ENCODE measurements at regions not wholly inside any gene's neighbourhood (a gene's known extent, or its start where the extent isn't known, plus 50 kb on each side); places are given as distances from the start of the nearest gene placed in this dataset.
A peak's percentile ranks its signal among the peaks of the same experiment; 100 is the strongest.
"Not testable (repeated sequence)": the region's sequence is repeated elsewhere in the genome, so short reads cannot be mapped to it uniquely, and the experiment has no call there.

DNA sequence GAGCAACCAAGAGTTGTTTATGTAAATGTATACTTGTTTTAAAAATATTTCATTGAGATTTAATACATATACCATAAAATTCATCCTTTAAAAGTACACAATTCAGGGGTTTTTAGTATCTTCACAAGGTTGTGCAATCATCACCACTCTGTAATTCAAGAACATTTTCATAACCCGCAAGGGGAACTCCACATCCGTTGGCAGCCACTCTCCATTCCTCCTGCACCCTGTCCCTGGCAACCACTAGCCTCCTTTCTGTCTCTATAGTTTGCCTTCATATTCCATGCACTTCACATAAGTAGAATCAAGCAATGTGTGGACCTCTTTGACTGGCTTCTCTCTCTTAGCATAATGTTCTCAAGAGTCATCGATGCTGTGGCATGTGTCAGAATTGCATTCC is 104.2 kb upstream of the PDE10A start:
- Histone ChIP-seq H3K4me1 (no peaks in the 10 kb centered on the region), H3K9me3 (replicated peaks) (no peaks in the 10 kb centered on the region), H3K4me3 (no peak overlapping the region), H3K27me3 (0 out of 2 replicates have a peak, but pooled peaks cover 3% of the 10 kb centered on the region), H3K36me3 (no peaks in the 10 kb centered on the region), H3K27ac (no peak overlapping the region)
- no peak for DNase-seq

DNA sequence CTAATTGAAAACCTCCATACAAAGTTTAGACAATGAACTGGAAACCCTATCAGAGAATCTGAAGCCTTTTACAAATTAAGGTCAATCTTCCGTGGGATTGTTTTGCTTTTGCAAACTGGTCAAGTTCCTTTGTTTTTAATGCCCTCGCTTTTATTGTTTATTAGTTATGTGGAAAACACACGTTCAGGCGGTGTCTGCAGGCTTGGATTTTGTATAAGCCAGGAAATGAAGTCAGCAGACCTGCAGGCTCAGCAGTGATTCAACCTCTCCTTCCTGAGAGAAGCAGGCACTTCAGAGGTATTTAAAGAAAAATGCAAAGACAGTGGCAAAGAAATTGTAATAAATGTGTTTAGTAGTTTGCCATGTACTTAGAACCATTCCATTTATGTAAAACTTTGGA is 103.4 kb upstream of the PDE10A start:
- Histone ChIP-seq H3K9me3 (replicated peaks) (no peaks in the 10 kb centered on the region; the same call in 1 of the 2 replicates), H3K27me3 (0 out of 2 replicates have a peak, but pooled peaks cover 3% of the 10 kb centered on the region), H3K4me1 (no peaks in the 10 kb centered on the region), H3K36me3 (no peaks in the 10 kb centered on the region), H3K27ac (no peak overlapping the region), H3K4me3 (no peak overlapping the region)
- DNase-seq, result no peak

DNA sequence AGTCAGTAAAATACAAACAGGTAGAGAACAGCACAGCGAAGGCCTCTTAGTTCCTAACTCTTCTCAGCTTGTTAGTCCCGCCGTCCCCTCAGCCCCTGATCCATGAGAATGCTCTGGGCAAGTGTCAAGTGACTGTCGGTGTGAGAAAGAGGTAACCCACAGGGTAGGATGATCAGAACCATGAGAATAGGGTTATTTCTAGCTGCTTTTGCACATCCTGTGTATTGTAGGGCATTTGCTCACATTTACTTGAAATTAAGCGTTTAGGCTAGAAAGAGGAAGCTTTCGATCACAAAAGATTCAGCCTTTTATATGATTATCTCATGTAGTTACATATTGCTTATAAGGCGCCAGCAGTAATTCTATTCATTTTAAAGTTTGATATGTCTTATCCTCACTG is 103.0 kb upstream of the PDE10A start:
- Histone ChIP-seq H3K4me3 (no peak overlapping the region), H3K4me1 (no peaks in the 10 kb centered on the region), H3K27me3 (0 out of 2 replicates have a peak, but pooled peaks cover 3% of the 10 kb centered on the region), H3K9me3 (replicated peaks) (no peaks in the 10 kb centered on the region; the same call in 1 of the 2 replicates), H3K27ac (no peak overlapping the region), H3K36me3 (no peaks in the 10 kb centered on the region)
- no peak for DNase-seq

DNA sequence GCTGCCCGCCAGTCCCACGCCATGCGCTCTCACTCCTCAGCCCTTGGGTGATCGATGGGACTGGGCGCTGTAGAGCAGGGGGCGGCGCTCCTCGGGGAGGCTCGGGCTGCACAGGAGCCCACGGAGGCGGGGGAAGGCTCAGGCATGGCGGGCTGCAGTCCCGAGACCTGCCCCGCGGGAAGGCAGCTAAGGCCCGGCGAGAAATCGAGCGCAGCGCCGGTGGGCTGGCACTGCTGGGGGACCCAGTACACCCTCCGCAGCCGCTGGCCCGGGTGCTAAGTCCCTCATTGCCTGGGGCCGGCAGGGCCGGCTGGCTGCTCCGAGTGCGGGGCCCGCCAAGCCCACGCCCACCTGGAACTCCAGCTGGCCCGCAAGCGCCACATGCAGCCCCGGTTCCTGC is 102.2 kb upstream of the PDE10A start:
- not testable (repeated sequence) for DNase-seq; H3K4me3 ChIP-seq; H3K4me1 ChIP-seq; H3K9me3 ChIP-seq (replicated peaks); H3K36me3 ChIP-seq; H3K27ac ChIP-seq; H3K27me3 ChIP-seq

DNA sequence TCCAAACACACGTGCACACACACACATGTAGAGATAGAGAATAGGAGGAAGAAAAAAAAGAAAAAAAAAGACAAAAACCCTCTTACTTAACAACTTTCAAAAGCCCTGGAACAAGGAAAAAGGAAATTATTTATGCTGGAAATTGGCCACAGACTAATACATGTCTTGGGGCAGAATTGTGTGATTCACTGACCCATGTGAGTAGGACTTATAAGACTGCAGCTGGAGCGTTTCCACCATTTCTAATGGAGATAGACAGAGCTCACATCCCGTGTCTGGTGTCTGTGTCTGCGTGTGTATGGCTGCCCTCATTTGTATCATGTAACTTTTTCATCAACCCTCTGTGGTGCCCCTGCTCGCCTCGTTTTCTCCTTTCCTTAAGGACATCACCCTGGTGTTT is 99.8 kb upstream of the PDE10A start:
- H3K4me3 ChIP-seq, result no peak overlapping the region
- no peaks in the 10 kb centered on the region for H3K36me3 ChIP-seq
- no peaks in the 10 kb centered on the region; the same call in 1 of the 2 replicates for H3K9me3 ChIP-seq (replicated peaks)
- H3K27me3 ChIP-seq, result peaks cover 14% of the 10 kb centered on the region; the same call in 1 of the 2 replicates
- DNase-seq, result no peak
- no peaks in the 10 kb centered on the region for H3K4me1 ChIP-seq
- no peak overlapping the region for H3K27ac ChIP-seq

DNA sequence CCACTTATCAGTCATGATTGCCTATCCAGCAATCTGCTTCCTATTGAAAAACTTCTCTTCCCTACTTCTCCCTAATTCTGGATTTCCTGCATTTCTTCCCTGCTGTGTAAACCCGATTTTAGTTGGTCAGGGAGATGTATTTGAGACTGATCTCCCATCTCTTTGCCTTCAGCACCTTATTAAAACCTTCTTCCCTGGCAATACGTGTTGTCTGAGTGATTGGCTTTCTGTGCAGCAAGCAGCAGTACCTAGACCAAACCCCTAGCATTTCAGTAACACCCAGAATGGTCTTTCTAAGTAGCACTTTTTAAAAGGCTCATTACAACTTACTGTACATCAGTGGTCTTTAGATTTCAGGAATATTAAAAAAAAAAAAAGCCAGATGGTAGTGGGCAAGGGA is 99.1 kb upstream of the PDE10A start:
- Histone ChIP-seq H3K27ac (no peak overlapping the region), H3K4me3 (no peak overlapping the region)
- DNase-seq, result no peak

DNA sequence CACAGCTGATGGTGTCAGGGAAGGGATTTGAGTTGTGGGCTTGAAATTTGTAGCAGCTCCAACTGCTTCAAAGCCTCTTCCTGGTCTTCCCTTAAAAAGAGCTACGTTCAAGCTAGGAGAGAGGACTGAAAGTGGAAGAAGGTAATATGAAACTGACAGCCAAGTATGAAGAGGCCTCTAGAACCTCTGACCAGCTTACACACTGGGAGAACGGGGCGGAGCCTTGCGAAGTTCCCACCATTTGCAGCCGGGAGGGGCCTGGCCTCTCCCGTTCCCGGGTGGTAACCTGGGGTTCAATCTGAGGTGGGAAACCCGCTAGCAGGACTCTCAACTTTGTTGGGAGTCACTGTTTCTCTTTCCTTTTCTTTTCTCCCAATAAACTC is 97.8 kb upstream of the PDE10A start:
- Histone ChIP-seq H3K4me1 (no peaks in the 10 kb centered on the region), H3K4me3 (no peak overlapping the region), H3K36me3 (no peaks in the 10 kb centered on the region), H3K9me3 (replicated peaks) (no peaks in the 10 kb centered on the region; the same call in 1 of the 2 replicates), H3K27me3 (peaks cover 14% of the 10 kb centered on the region; the same call in 1 of the 2 replicates), H3K27ac (no peak overlapping the region)
- DNase-seq, result no peak

More for the DNA sequence above, 99.1 kb upstream of the PDE10A start:
- H3K27me3 ChIP-seq, result peaks cover 14% of the 10 kb centered on the region; the same call in 1 of the 2 replicates
- H3K9me3 ChIP-seq (replicated peaks), result no peaks in the 10 kb centered on the region; the same call in 1 of the 2 replicates
- H3K4me1 ChIP-seq, result no peaks in the 10 kb centered on the region
- no peaks in the 10 kb centered on the region for H3K36me3 ChIP-seq

DNA sequence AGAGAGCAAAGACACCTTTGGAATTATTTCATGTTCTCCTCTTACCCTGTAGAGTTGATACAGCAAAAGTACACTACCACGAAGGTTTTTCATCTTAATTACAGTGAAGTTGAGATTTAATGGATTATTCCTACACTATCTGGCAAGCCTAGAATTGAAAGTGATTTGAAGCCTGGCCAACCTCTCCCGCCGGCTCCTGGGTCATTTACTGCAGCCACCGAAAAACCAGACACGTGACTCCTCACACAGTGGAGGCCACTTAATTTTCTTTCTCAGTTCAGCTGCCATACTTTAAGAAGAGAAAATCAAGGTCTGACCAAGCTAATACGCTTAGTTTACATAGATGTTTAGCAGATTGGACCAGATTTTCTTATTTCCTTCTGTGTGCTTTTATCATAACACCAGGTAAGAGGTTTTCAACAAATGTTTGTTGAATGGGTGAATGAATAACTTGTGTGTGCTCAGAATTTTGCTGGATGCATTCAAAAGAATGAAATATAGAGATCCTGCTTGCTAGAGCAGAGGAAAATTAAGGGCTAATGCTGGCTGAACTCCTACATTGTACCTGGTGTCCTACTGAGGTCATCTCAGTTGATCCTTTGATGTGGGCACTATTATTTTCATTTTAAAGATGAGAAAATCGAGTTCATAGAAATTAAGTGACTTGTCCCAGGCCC is 97.2 kb upstream of the PDE10A start:
- H3K36me3 ChIP-seq, result no peaks in the 10 kb centered on the region
- peaks cover 17% of the 10 kb centered on the region; the same call in 1 of the 2 replicates for H3K27me3 ChIP-seq
- no peaks in the 10 kb centered on the region for H3K4me1 ChIP-seq
- DNase-seq, result no peak
- H3K9me3 ChIP-seq (replicated peaks), result no peaks in the 10 kb centered on the region; the same call in 1 of the 2 replicates
- H3K4me3 ChIP-seq, result no peak overlapping the region
- no peak overlapping the region for H3K27ac ChIP-seq

DNA sequence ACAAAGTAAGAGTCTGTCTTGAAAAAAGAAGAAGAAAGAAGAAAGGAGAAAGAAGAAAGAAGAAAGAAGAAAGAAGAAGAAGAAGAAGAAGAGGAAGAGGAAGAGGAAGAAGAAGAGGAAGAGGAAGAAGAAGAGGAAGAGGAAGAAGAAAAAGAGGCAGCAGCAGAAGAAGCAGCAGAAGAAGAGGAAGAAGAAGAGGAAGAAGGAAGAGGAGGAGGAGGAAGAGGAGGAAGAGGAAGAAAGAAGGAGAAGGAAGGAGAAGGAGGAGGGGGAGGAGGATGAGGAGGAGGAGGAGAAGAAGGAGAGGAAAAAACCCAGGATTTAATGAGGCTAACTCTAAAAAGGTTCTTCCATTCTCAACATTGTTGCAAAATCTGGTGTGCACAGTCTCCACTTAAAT is 95.4 kb upstream of the PDE10A start:
- no peaks in the 10 kb centered on the region; the same call in 1 of the 2 replicates for H3K9me3 ChIP-seq (replicated peaks)
- H3K4me1 ChIP-seq, result no peaks in the 10 kb centered on the region
- H3K36me3 ChIP-seq, result no peaks in the 10 kb centered on the region
- H3K27me3 ChIP-seq, result peaks cover 22% of the 10 kb centered on the region; the same call in 1 of the 2 replicates
- no peak overlapping the region for H3K27ac ChIP-seq
- no peak for DNase-seq
- no peak overlapping the region for H3K4me3 ChIP-seq

DNA sequence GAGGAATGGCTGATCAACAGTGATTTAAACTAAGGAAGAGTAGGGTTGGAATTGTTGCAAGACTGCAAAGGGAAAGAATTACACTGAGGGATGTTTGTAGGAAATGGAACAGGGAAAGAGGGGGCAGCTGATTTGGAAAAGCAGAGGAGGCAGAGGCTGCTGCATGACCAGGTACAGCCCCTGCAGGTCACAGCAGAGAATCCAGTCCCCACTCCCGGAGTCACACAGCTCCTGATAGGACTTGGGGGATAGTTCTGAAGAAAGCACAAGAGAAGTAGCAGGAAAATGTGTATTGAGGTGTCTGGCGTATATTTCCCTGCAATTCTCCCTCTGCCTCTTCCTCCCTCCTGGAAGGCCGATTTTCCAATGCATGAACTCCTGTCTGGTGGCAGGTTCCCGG is 92.5 kb upstream of the PDE10A start:
- no peak overlapping the region for H3K27ac ChIP-seq
- no peaks in the 10 kb centered on the region for H3K9me3 ChIP-seq (replicated peaks)
- peak; percentile 15 to 27 for DNase-seq
- no peak overlapping the region for H3K4me3 ChIP-seq
- H3K36me3 ChIP-seq, result no peaks in the 10 kb centered on the region
- H3K27me3 ChIP-seq, result peaks cover 22% of the 10 kb centered on the region; the same call in 1 of the 2 replicates
- H3K4me1 ChIP-seq, result no peaks in the 10 kb centered on the region

DNA sequence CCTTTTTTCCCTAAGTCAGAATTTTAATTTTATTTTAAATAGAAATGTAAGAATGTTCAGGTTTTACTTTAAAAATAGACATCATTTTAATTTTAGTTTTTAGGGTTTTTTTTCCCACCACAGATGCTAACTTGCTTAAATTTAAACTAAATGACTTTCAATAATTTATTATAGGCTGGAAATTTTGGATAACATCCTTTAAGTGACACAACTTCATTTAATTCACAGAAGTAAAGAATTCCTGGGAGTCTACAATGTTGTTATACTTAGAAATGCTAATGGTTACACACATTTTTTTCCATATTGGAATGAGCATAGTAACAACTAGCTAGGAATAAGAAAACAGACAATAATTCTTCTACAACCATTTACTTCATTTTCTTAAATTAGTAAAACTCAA is 90.5 kb upstream of the PDE10A start:
- no peaks in the 10 kb centered on the region for H3K36me3 ChIP-seq
- no peak overlapping the region for H3K4me3 ChIP-seq
- H3K4me1 ChIP-seq, result no peaks in the 10 kb centered on the region
- H3K9me3 ChIP-seq (replicated peaks), result no peaks in the 10 kb centered on the region
- no peak for DNase-seq
- no peak overlapping the region for H3K27ac ChIP-seq
- peaks cover 12% of the 10 kb centered on the region; the same call in 1 of the 2 replicates for H3K27me3 ChIP-seq

DNA sequence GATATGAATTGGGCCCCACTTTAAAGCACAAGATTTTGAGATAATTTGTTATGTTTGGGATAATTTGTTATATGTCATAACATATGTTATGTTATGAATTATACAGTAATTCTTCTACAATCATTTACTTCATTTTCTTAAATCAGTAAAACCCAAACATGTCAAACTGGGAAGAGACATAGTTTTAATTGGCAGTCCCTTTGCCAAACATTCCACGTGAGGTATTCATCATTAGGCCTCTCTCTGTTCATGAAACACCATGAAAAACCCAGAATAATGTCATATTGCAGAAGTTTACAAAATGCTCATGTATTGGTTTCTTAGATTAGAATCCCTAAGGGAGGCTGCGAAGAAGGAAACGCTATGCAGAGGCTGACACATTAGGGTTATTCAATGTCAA is 89.4 kb upstream of the PDE10A start:
- Histone ChIP-seq H3K36me3 (no peaks in the 10 kb centered on the region), H3K27me3 (peaks cover 7% of the 10 kb centered on the region; the same call in 1 of the 2 replicates)

DNA sequence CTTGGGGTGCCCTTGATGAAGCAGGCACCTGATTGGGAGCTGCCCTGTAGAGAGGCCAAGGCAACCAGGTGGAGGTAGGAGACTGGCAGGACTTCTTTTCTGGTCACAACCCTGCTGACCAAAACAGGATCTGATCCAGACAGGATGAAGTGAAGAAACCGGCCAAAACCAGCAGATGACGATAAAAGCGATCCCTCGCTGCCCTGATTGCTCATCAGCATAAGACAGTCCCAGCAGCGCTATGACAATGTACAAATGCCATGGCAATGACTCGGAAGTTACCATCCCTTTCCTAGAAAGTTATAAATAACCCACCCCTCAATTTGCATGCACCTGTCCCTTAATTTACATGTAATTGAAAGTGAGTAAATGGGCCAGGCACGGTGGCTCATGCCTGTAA is 88.4 kb upstream of the PDE10A start:
- no peak for DNase-seq
- Histone ChIP-seq H3K9me3 (replicated peaks) (no peaks in the 10 kb centered on the region), H3K27me3 (peaks cover 8% of the 10 kb centered on the region; the same call in 1 of the 2 replicates), H3K4me3 (no peak overlapping the region), H3K4me1 (no peaks in the 10 kb centered on the region), H3K27ac (no peak overlapping the region), H3K36me3 (no peaks in the 10 kb centered on the region)

More for the DNA sequence above, 89.4 kb upstream of the PDE10A start:
- no peak overlapping the region for H3K4me3 ChIP-seq
- DNase-seq, result no peak
- H3K9me3 ChIP-seq (replicated peaks), result no peaks in the 10 kb centered on the region
- H3K4me1 ChIP-seq, result no peaks in the 10 kb centered on the region
- H3K27ac ChIP-seq, result no peak overlapping the region

DNA sequence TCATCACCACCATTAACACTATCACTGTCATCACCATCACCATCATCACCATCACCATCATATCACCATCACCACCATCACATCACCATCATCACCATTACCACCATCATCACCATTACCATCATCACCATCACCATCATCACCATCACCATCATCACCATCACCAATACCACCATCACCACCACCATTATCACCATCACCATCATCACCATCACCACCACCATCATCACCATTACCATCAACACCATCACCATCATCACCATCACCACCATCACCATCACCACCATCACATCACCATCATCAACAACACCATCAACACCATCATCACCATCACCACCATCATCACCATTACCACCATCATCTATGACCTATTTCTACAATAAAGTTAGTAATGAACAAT is 86.1 kb upstream of the PDE10A start:
- Histone ChIP-seq H3K4me1 (no peaks in the 10 kb centered on the region), H3K4me3 (no peak overlapping the region), H3K27me3 (peaks cover 4% of the 10 kb centered on the region; the same call in 1 of the 2 replicates), H3K27ac (no peak overlapping the region), H3K36me3 (no peaks in the 10 kb centered on the region), H3K9me3 (replicated peaks) (no peaks in the 10 kb centered on the region)
- no peak for DNase-seq

DNA sequence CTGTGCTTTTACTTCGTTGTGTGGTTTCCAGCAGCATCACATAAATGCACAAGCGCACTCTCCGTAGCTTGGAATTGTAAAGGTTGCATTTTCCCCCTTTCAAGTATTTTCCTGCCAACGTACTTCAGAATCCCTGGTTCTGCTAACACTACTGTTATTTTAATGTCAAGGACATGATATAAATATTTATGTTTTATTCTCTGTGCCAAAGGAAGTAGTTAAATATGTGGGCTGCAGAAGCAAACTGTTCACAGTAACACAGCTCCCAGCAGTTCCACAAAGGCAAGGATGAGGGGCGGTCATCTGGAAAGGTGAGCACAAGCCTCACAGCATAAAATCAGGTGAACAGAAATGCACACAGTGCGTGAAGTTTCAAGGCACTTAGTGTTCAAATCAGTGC is 85.3 kb upstream of the PDE10A start:
- H3K27me3 ChIP-seq, result 0 out of 2 replicates have a peak, but pooled peaks cover 2% of the 10 kb centered on the region
- no peak overlapping the region for H3K27ac ChIP-seq
- H3K36me3 ChIP-seq, result no peaks in the 10 kb centered on the region
- H3K9me3 ChIP-seq (replicated peaks), result no peaks in the 10 kb centered on the region
- H3K4me3 ChIP-seq, result no peak overlapping the region
- no peaks in the 10 kb centered on the region for H3K4me1 ChIP-seq
- no peak for DNase-seq

DNA sequence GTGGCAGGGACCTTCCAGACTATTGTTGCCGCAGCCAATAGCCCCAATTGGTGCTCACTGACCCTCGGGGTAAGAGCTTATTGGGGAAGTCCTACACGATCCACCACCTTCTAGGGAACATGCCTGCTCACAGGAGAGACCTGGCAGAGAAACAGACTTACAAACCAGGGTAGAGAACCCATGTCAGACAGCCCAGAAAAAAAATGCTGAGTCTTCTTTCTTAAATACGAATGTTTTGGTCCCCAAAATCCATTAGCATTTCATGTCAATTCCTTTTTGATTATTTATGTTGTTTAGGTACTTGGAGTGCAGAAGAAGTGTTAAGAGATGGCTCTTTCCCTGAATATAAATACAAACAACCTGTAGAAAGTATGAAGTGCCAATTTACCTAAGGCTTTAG is 84.9 kb upstream of the PDE10A start:
- DNase-seq, result no peak
- H3K36me3 ChIP-seq, result no peaks in the 10 kb centered on the region

More for the DNA sequence above, 84.9 kb upstream of the PDE10A start:
- Histone ChIP-seq H3K27me3 (0 out of 2 replicates have a peak, but pooled peaks cover 2% of the 10 kb centered on the region), H3K9me3 (replicated peaks) (no peaks in the 10 kb centered on the region), H3K27ac (no peak overlapping the region), H3K4me1 (no peaks in the 10 kb centered on the region), H3K4me3 (no peak overlapping the region)
